Spleen (tissue), 11 donors: ENCODE measurements at regions not wholly inside any gene's neighbourhood (a gene's known extent, or its start where the extent isn't known, plus 50 kb on each side); places are given as distances from the start of the nearest gene placed in this dataset.

Experiments
- DNase-seq: peaks from one replicate; pipeline ENCODE4 v3.0.0-alpha.2; 2020
- H3K27ac ChIP-seq, 8 donors: fragments of 200-600 bp; sonication (generic) in 7 of 8; 1 replicate in 4 of 8; 2 replicates in 4 of 8; pipeline versions ENCODE4 v1.5.0 to v1.8.0; 2016 to 2021; ENCODE audit warnings: inconsistent platforms in 4 of 8, mild to moderate bottlenecking in 4 of 8, moderate library complexity in 1 of 8
- H3K27me3 ChIP-seq, 7 donors: fragments of 200-600 bp; sonication (generic) in 6 of 7; replicated peaks in 1 of 7; 1 replicate in 4 of 7; 2 replicates in 3 of 7; pipeline versions ENCODE4 v1.5.0 to v1.8.0; 2016 to 2021; ENCODE audit warnings: inconsistent platforms in 3 of 7, mild to moderate bottlenecking in 1 of 7
- H3K36me3 ChIP-seq, 6 donors: fragments of 200-600 bp; sonication (generic) in 5 of 6; 1 replicate in 4 of 6; 2 replicates in 2 of 6; pipeline versions ENCODE4 v1.5.0 to v1.8.0; 2016 to 2021; ENCODE audit warnings: inconsistent platforms in 2 of 6
- H3K4me1 ChIP-seq, 6 donors: fragments of 200-600 bp; sonication (generic) in 5 of 6; 1 replicate in 3 of 6; 2 replicates in 3 of 6; pipeline versions ENCODE4 v1.5.0 to v1.8.0; 2016 to 2021; ENCODE audit warnings: inconsistent platforms in 3 of 6
- H3K4me3 ChIP-seq, 8 donors: fragments of 200-600 bp; sonication (generic) in 7 of 8; 1 replicate in 4 of 8; 2 replicates in 4 of 8; pipeline versions ENCODE4 v1.5.0 to v1.8.0; 2016 to 2021; ENCODE audit warnings: inconsistent platforms in 4 of 8, mild to moderate bottlenecking in 4 of 8, moderate library complexity in 2 of 8
- H3K9me3 ChIP-seq, 8 donors: fragments of 200-600 bp; sonication (generic) in 7 of 8; 1 replicate in 4 of 8; 2 replicates in 4 of 8; pipeline versions ENCODE4 v1.5.0 to v1.8.0; 2016 to 2021; ENCODE audit warnings: inconsistent platforms in 4 of 8
- POLR2A ChIP-seq, 3 donors: fragments of 450-650 bp; IDR thresholded peaks; one replicate each; pipeline ENCODE4 v1.5.1; 2017; ENCODE audit warnings: antibody characterized with exemption in 3 of 3, mild to moderate bottlenecking in 1 of 3
- POLR2AphosphoS5 ChIP-seq, 3 donors: sonication (generic); formaldehyde crosslinking; IDR thresholded peaks; one replicate each; pipeline ENCODE4 v1.5.1; 2017; ENCODE audit warnings: antibody characterized with exemption in 3 of 3
- WGBS, 5 donors: extraction: QIAGEN DNeasy Blood & Tissue Kit in 3 of 5; methylation state at CpG; one replicate each; pipeline versions ENCODE4 v1.1.5 to v1.1.7; 2013 to 2018; 5-methylcytosine and 5-hydroxymethylcytosine counted together
- intact Hi-C: fragments of 100-400 bp; cut with DNase I; formaldehyde crosslinking; loops from one replicate; pipeline ENCODE4 v1.15.0; 2023; ENCODE audit warnings: low total_unique reads
- TF ChIP-seq, protein P1 (sequence below), 11 experiments: fragments of 200-600 bp in 7 of 11; fragments of 450-650 bp in 4 of 11; sonication (generic) in 4 of 11; IDR thresholded peaks in 8 of 11; conservative IDR thresholded peaks in 3 of 11; 1 replicate in 7 of 11; 2 replicates in 4 of 11; pipeline versions ENCODE4 v1.4.0 to v1.8.0; 2016 to 2021; ENCODE audit warnings: antibody characterized with exemption in 11 of 11, inconsistent platforms in 4 of 11, mild to moderate bottlenecking in 1 of 11
- donor health status: healthy with polysubstance abuse.
- donor health status: DM: no; HTN: no; CAD: no; lungs with moderate emphysema.
- donor health status: DM: no; HTN: no; CAD: no.
- donor health status: Bipolar disorder and iron deficiency.
- donor health status: healthy.
- donor health status: DM: no; HTN: no; CAD: no.
- donor health status: DM: yes; HTN: yes; CAD: no.

DNA sequence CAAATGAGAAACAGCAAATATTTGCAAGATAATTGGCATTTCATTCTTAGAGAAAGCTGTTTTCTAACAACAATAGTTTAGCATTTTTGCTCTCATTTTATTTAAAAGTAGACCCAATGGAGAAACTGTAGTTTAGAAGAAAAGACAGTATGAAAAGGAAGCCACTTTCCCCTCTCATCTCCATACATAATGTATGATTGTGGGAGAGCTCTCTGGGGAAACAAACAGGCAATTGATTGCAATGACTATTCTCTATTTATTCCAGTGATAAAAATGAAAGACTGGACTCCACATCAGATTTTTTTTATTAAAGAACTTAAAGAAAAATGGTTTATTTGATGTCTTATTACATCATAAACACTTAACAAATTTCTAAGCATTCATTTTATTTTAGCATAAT lies 116.8 kb upstream of the SASH1 start:
- Histone ChIP-seq H3K36me3 (no peaks in the 10 kb centered on the region), H3K27ac (no peak overlapping the region), H3K4me3 (no peak overlapping the region), H3K4me1 (no peaks in the 10 kb centered on the region), H3K9me3 (no peaks in the 10 kb centered on the region), H3K27me3 (no peaks in the 10 kb centered on the region)
- intact Hi-C loops: no loop called here
- no peak for TF ChIP-seq POLR2AphosphoS5 (IDR thresholded peaks at IDR 0.05)
- TF ChIP-seq, protein P1, sequence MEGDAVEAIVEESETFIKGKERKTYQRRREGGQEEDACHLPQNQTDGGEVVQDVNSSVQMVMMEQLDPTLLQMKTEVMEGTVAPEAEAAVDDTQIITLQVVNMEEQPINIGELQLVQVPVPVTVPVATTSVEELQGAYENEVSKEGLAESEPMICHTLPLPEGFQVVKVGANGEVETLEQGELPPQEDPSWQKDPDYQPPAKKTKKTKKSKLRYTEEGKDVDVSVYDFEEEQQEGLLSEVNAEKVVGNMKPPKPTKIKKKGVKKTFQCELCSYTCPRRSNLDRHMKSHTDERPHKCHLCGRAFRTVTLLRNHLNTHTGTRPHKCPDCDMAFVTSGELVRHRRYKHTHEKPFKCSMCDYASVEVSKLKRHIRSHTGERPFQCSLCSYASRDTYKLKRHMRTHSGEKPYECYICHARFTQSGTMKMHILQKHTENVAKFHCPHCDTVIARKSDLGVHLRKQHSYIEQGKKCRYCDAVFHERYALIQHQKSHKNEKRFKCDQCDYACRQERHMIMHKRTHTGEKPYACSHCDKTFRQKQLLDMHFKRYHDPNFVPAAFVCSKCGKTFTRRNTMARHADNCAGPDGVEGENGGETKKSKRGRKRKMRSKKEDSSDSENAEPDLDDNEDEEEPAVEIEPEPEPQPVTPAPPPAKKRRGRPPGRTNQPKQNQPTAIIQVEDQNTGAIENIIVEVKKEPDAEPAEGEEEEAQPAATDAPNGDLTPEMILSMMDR (IDR thresholded peaks at IDR 0.05 in 8 of 11, conservative IDR thresholded peaks at IDR 0.05 in 3 of 11): no peak
- TF ChIP-seq POLR2A (IDR thresholded peaks at IDR 0.05): no peak
- DNase-seq: no peak

DNA sequence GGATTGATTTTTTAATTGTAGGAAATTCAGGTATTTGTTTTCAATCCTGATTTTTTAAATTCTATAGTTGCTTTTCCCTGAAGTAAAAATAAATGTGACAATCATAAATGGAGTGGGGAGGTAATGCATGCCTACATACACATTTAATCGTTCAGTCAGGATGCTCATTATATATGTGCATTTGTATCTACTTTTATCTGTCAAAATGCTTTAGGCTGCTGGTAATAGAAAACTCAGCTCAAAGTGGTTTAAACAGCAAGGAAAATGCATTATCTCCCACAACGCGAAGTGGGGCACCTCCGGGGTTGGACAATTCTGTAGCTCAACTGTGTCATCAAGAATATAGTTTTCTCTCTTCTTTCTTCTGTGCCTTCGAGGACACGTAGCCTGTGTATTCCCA lies 116.4 kb upstream of the SASH1 start:
- no peak for DNase-seq
- Histone ChIP-seq H3K36me3 (no peaks in the 10 kb centered on the region), H3K9me3 (no peaks in the 10 kb centered on the region), H3K27ac (no peak overlapping the region), H3K27me3 (no peaks in the 10 kb centered on the region), H3K4me3 (no peak overlapping the region), H3K4me1 (no peaks in the 10 kb centered on the region)
- intact Hi-C loops: no loop called here
- TF ChIP-seq POLR2A (IDR thresholded peaks at IDR 0.05): no peak
- TF ChIP-seq POLR2AphosphoS5 (IDR thresholded peaks at IDR 0.05): no peak
- TF ChIP-seq, protein P1 (IDR thresholded peaks at IDR 0.05 in 8 of 11, conservative IDR thresholded peaks at IDR 0.05 in 3 of 11): no peak
- 85 to 95% (median 91%) methylated on average over 6 of the region's 6 CpGs for WGBS, 5 donors

DNA sequence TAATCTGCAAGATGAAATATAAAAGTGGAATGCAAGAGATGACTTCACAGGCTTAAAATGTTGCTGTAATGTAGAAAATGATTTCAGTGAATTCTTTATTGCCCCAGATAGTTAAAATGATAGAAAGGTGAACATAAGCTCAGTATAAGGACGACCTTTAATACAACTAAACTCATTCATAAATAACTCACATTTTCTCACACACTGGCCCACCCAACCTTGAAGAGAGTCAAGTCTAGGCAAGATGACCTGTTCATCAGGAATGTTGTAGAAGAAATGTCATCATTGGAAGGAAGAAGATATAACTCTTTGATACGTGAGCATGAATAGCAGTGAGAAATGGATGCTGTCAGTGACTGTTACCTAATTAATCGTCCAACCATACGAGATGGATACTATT lies 111.1 kb upstream of the SASH1 start:
- Histone ChIP-seq H3K27ac (no peak overlapping the region), H3K9me3 (no peaks in the 10 kb centered on the region), H3K4me3 (no peak overlapping the region), H3K4me1 (no peaks in the 10 kb centered on the region), H3K36me3 (no peaks in the 10 kb centered on the region), H3K27me3 (no peaks in the 10 kb centered on the region)
- intact Hi-C loops: no loop called here
- DNase-seq: no peak
- TF ChIP-seq POLR2AphosphoS5 (IDR thresholded peaks at IDR 0.05): no peak
- TF ChIP-seq, protein P1 (IDR thresholded peaks at IDR 0.05 in 8 of 11, conservative IDR thresholded peaks at IDR 0.05 in 3 of 11): no peak
- TF ChIP-seq POLR2A (IDR thresholded peaks at IDR 0.05): no peak
- WGBS, 5 donors: 79 to 91% (median 87%) methylated on average over 4 of the region's 4 CpGs

DNA sequence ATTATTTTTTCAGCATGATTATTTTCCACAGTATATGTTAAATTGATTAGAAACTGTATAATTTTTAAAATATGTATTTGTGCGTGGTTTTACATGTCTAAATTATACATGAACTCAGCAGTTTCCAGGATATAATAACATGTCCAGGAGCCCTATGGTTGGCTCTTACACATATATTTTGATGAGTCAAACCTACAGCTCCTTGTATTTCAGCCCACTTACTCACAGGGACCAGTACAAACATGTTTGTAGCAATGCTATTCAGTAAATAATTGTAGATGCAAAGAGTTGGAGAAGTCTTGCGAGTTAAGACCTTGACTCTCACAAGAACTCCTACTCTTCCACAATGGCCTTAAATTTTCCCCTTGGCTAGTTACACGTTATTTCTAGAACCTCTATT lies 107.2 kb upstream of the SASH1 start:
- no peaks in the 10 kb centered on the region for H3K4me1 ChIP-seq
- no peaks in the 10 kb centered on the region for H3K9me3 ChIP-seq
- intact Hi-C loops: no loop called here
- no peak overlapping the region for H3K27ac ChIP-seq
- DNase-seq: no peak
- no peaks in the 10 kb centered on the region for H3K27me3 ChIP-seq
- H3K4me3 ChIP-seq: no peak overlapping the region
- no peaks in the 10 kb centered on the region for H3K36me3 ChIP-seq
- TF ChIP-seq, protein P1 (IDR thresholded peaks at IDR 0.05 in 8 of 11, conservative IDR thresholded peaks at IDR 0.05 in 3 of 11): no peak
- no peak for TF ChIP-seq POLR2A (IDR thresholded peaks at IDR 0.05)
- TF ChIP-seq POLR2AphosphoS5 (IDR thresholded peaks at IDR 0.05): no peak
- 77 to 87% (median 80%) methylated on average over 3 of the region's 3 CpGs for WGBS, 5 donors
